Caco-2 (cell line): ENCODE measurements at regions not wholly inside any gene's neighbourhood (a gene's known extent, or its start where the extent isn't known, plus 50 kb on each side); places are given as distances from the start of the nearest gene placed in this dataset.

Source experiments
- BruUV-seq: library from RNA; stranded (reverse); fragments of 400-500 nt; replicated peaks from 2 replicates; lab custom pipeline; 2021; lab: Mats Ljungman, UMichigan
- CTCF ChIA-PET: fragments of 300-600 bp; sonication (Branson Sonifier 250); formaldehyde crosslinking; loops from one replicate; lab custom pipeline; 2022; ENCODE audit warnings: antibody characterized with exemption; lab: Charles Lee
- POLR2A ChIA-PET: fragments of 300-600 bp; sonication (Branson Sonifier 250); formaldehyde crosslinking; loops from one replicate; lab custom pipeline; 2022; ENCODE audit warnings: antibody characterized with exemption; lab: Charles Lee
- DNase-seq, 2 experiments: peaks; one replicate each; pipeline versions ENCODE4 v3.0.0 to v3.0.0-alpha.2; 2020 to 2022
- H3K27me3 ChIP-seq: replicated peaks from 2 replicates; pipeline ENCODE4 v1.6.0; 2011; ENCODE audit warnings: low read length; ENCODE audit not compliant: control insufficient read depth, insufficient read depth
- H3K36me3 ChIP-seq: 2 replicates; pipeline ENCODE4 v1.5.1; 2011; ENCODE audit warnings: low read length; ENCODE audit not compliant: control insufficient read depth, insufficient read depth
- H3K4me1 ChIP-seq: fragments of 250-450 bp; sonication (Bioruptor Pico); 2 replicates; pipeline ENCODE4 v1.5.1; 2020; ENCODE audit warnings: mild to moderate bottlenecking
- H3K4me3 ChIP-seq: 2 replicates; pipeline ENCODE4 v1.5.1; 2011; ENCODE audit warnings: low read depth, mild to moderate bottlenecking, control low read depth, low read length
- H3K9me3 ChIP-seq: fragments of 250-450 bp; sonication (Bioruptor Pico); 2 replicates; pipeline ENCODE4 v1.5.1; 2020; ENCODE audit warnings: mild to moderate bottlenecking, moderate library complexity
- H3K27ac Mint-ChIP-seq: one replicate; pipeline ENCODE4 v1.8.0; 2022; ENCODE audit warnings: mixed read lengths; ENCODE audit not compliant: unreplicated experiment
- H3K27me3 Mint-ChIP-seq: one replicate; pipeline ENCODE4 v1.8.0; 2022; ENCODE audit warnings: mixed read lengths; ENCODE audit not compliant: insufficient read depth, unreplicated experiment
- H3K36me3 Mint-ChIP-seq: one replicate; pipeline ENCODE4 v1.8.0; 2022; ENCODE audit warnings: mild to moderate bottlenecking, mixed read lengths; ENCODE audit not compliant: insufficient read depth, unreplicated experiment
- H3K4me1 Mint-ChIP-seq: one replicate; pipeline ENCODE4 v1.8.0; 2022; ENCODE audit warnings: low read depth, mixed read lengths; ENCODE audit not compliant: unreplicated experiment
- H3K4me3 Mint-ChIP-seq: one replicate; pipeline ENCODE4 v1.8.0; 2022; ENCODE audit warnings: mild to moderate bottlenecking, moderate library complexity, mixed read lengths; ENCODE audit not compliant: unreplicated experiment
- H3K9me3 Mint-ChIP-seq: one replicate; pipeline ENCODE4 v1.8.0; 2022; ENCODE audit warnings: mixed read lengths; ENCODE audit not compliant: unreplicated experiment
- CTCF ChIP-seq, 2 experiments: fragments of 200-600 bp in 1 of 2; IDR thresholded peaks; 1 replicate in 1 of 2; 2 replicates in 1 of 2; pipeline versions ENCODE4 v1.5.1 to v1.8.0; 2011 to 2022; ENCODE audit warnings: antibody characterized with exemption in 1 of 2, control low read depth in 1 of 2, inconsistent platforms in 1 of 2, low read depth in 1 of 2, low read length in 1 of 2, mild to moderate bottlenecking in 1 of 2, moderate library complexity in 1 of 2; ENCODE audit not compliant: insufficient read depth in 1 of 2, severe bottlenecking in 1 of 2, unreplicated experiment in 1 of 2
- intact Hi-C: fragments of 100-400 bp; cut with micrococcal nuclease; formaldehyde crosslinking; loops from one replicate; pipeline ENCODE4 v1.10.0; 2022; ENCODE audit not compliant: unreplicated experiment

- H3K36me3 ChIP-seq, result no peaks in the 10 kb centered on the region
- CTCF ChIA-PET, result no interaction called here
- H3K4me3 Mint-ChIP-seq, result no peak overlapping the region
These were observed 514.2 kb downstream of the ARL4A start for GRCh38 chr7:13201628-13202027.

GRCh38 chr7:13217768-13218167, 530.3 kb downstream of the ARL4A start:
- Mint-ChIP-seq H3K27me3 (no peaks in the 10 kb centered on the region), H3K4me1 (no peaks in the 10 kb centered on the region), H3K4me3 (no peak overlapping the region), H3K27ac (no peak overlapping the region), H3K9me3 (no peaks in the 10 kb centered on the region), H3K36me3 (no peaks in the 10 kb centered on the region)
- H3K36me3 ChIP-seq, result no peaks in the 10 kb centered on the region
- BruUV-seq, result no TSS peak
- no peak for TF ChIP-seq CTCF (IDR thresholded peaks at IDR 0.05; ENCODE audit: insufficient read depth in 1 of 2, low read depth in 1 of 2, low read length in 1 of 2, severe bottlenecking in 1 of 2, unreplicated experiment in 1 of 2)
- no peaks in the 10 kb centered on the region for H3K27me3 ChIP-seq
- no peak for DNase-seq
- no peaks in the 10 kb centered on the region for H3K4me1 ChIP-seq
- H3K9me3 ChIP-seq, result no peaks in the 10 kb centered on the region
- ChIA-PET POLR2A (no interaction called here), CTCF (no interaction called here)
- H3K4me3 ChIP-seq, result no peak overlapping the region
- intact Hi-C loops, result no loop called here

More at GRCh38 chr7:13201628-13202027, 514.2 kb downstream of the ARL4A start:
- Mint-ChIP-seq H3K4me1 (peaks cover 17% of the 10 kb centered on the region), H3K27ac (no peak overlapping the region), H3K9me3 (peaks cover 12% of the 10 kb centered on the region), H3K36me3 (no peaks in the 10 kb centered on the region), H3K27me3 (no peaks in the 10 kb centered on the region)
- Histone ChIP-seq H3K4me1 (no peaks in the 10 kb centered on the region), H3K27me3 (no peaks in the 10 kb centered on the region), H3K4me3 (no peak overlapping the region), H3K9me3 (no peaks in the 10 kb centered on the region)
- DNase-seq, result no peak
- POLR2A ChIA-PET, result no interaction called here
- intact Hi-C loops, result no loop called here
- TF ChIP-seq CTCF (IDR thresholded peaks at IDR 0.05; ENCODE audit: insufficient read depth in 1 of 2, low read depth in 1 of 2, low read length in 1 of 2, severe bottlenecking in 1 of 2, unreplicated experiment in 1 of 2), result no peak
- BruUV-seq, result no TSS peak

- POLR2A ChIA-PET, result no interaction called here
- no peaks in the 10 kb centered on the region for H3K27me3 ChIP-seq
- Mint-ChIP-seq H3K27ac (no peak overlapping the region), H3K4me1 (peaks cover 6% of the 10 kb centered on the region), H3K36me3 (peaks cover 6% of the 10 kb centered on the region), H3K27me3 (no peaks in the 10 kb centered on the region), H3K4me3 (no peak overlapping the region), H3K9me3 (no peaks in the 10 kb centered on the region)
- no TSS peak for BruUV-seq
- no peak for DNase-seq
- no peaks in the 10 kb centered on the region for H3K9me3 ChIP-seq
- no peaks in the 10 kb centered on the region for H3K36me3 ChIP-seq
- H3K4me3 ChIP-seq, result no peak overlapping the region
- CTCF ChIA-PET, result interaction anchor here (0.7 kb wide), 1 partner anchor 10 kb away, joined by 7 read pairs; no protein-coding TSS in a partner anchor
- intact Hi-C loops, result no loop called here
- H3K4me1 ChIP-seq, result peaks cover 5% of the 10 kb centered on the region; the same call in 1 of the 2 replicates
- no peak for TF ChIP-seq CTCF (IDR thresholded peaks at IDR 0.05; ENCODE audit: insufficient read depth in 1 of 2, low read depth in 1 of 2, low read length in 1 of 2, severe bottlenecking in 1 of 2, unreplicated experiment in 1 of 2)
These were observed 537.6 kb downstream of the ARL4A start for GRCh38 chr7:13225068-13225467.
